IMR-90 (cell line): ENCODE measurements at regions not wholly inside any gene's neighbourhood (a gene's known extent, or its start where the extent isn't known, plus 50 kb on each side); places are given as distances from the start of the nearest gene placed in this dataset.

Source experiments
- ATAC-seq: fragments of 200-7000 bp; cut with Tn5 transposase; 2 replicates; pipeline ENCODE4 v1.9.1; 2020; ENCODE audit warnings: low read depth, mild to moderate bottlenecking, moderate library complexity
- BruUV-seq: library from RNA; stranded (reverse); fragments of 400-500 nt; replicated peaks from 2 replicates; lab custom pipeline; 2021; lab: Mats Ljungman, UMichigan
- CTCF ChIA-PET: fragments of 300-600 bp; formaldehyde crosslinking; extraction: SDS; loops from one replicate; lab custom pipeline; 2021; ENCODE audit warnings: antibody characterized with exemption; lab: Yijun Ruan, JAX
- POLR2A ChIA-PET: fragments of 300-600 bp; sonication (Branson Sonifier 250); formaldehyde crosslinking; loops from one replicate; lab custom pipeline; 2022; ENCODE audit warnings: antibody characterized with exemption; ENCODE audit not compliant: unreplicated experiment; lab: Charles Lee
- DNase-seq: peaks from one replicate; pipeline ENCODE4 v3.0.0; 2013
- H2AFZ ChIP-seq: replicated peaks from 2 replicates; pipeline ENCODE3; 2013; ENCODE audit warnings: low read length, mild to moderate bottlenecking; ENCODE audit not compliant: poor library complexity
- H2AK5ac ChIP-seq: 2 replicates; pipeline ENCODE4 v1.6.1; 2013; ENCODE audit warnings: low read depth, low read length, inconsistent platforms
- H2AK9ac ChIP-seq: replicated peaks from 2 replicates; pipeline ENCODE3; 2013; ENCODE audit warnings: mild to moderate bottlenecking, low read depth, low read length, moderate library complexity; ENCODE audit not compliant: poor library complexity
- H2BK120ac ChIP-seq: 2 replicates; pipeline ENCODE4 v1.6.1; 2013; ENCODE audit warnings: low read depth, low read length, inconsistent platforms
- H2BK15ac ChIP-seq: 3 replicates; pipeline ENCODE4 v1.6.1; 2013; ENCODE audit warnings: low read depth, low read length, inconsistent platforms
- H2BK20ac ChIP-seq: 2 replicates; pipeline ENCODE4 v1.6.1; 2013; ENCODE audit warnings: low read depth, mild to moderate bottlenecking, inconsistent platforms, low read length, moderate library complexity
- H2BK5ac ChIP-seq: 2 replicates; pipeline ENCODE4 v1.6.1; 2013; ENCODE audit warnings: mild to moderate bottlenecking, low read depth, low read length, inconsistent platforms; ENCODE audit not compliant: poor library complexity, severe bottlenecking
- H3K14ac ChIP-seq: replicated peaks from 2 replicates; pipeline ENCODE4 v1.6.1; 2013; ENCODE audit warnings: low read depth, low read length, inconsistent platforms
- H3K18ac ChIP-seq: 2 replicates; pipeline ENCODE4 v1.6.1; 2013; ENCODE audit warnings: low read depth, low read length, control low read depth
- H3K23ac ChIP-seq: 2 replicates; pipeline ENCODE4 v1.6.1; 2013; ENCODE audit warnings: low read depth, low read length, inconsistent platforms
- H3K27ac ChIP-seq: 2 replicates; pipeline ENCODE4 v1.5.1; 2013; ENCODE audit warnings: mild to moderate bottlenecking, control low read depth, low read length; ENCODE audit not compliant: insufficient read depth
- H3K27me3 ChIP-seq: 2 replicates; pipeline ENCODE4 v1.6.1; 2013; ENCODE audit warnings: low read length; ENCODE audit not compliant: control insufficient read depth, insufficient read depth
- H3K36me3 ChIP-seq: 2 replicates; pipeline ENCODE4 v1.6.1; 2013; ENCODE audit warnings: low read length, mixed read lengths; ENCODE audit not compliant: control insufficient read depth, insufficient read depth
- H3K4ac ChIP-seq: 2 replicates; pipeline ENCODE4 v1.6.1; 2013; ENCODE audit warnings: low read depth, low read length, inconsistent platforms
- H3K4me1 ChIP-seq: 2 replicates; pipeline ENCODE4 v1.6.1; 2013; ENCODE audit warnings: low read length, mixed read lengths; ENCODE audit not compliant: control insufficient read depth, insufficient read depth
- H3K4me2 ChIP-seq: 2 replicates; pipeline ENCODE4 v1.6.1; 2013; ENCODE audit warnings: low read depth, mild to moderate bottlenecking, control low read depth, low read length, moderate library complexity
- H3K4me3 ChIP-seq: 2 replicates; pipeline ENCODE4 v1.5.1; 2013; ENCODE audit warnings: low read depth, mild to moderate bottlenecking, control low read depth, low read length, moderate library complexity; ENCODE audit not compliant: insufficient read depth
- H3K56ac ChIP-seq: 2 replicates; pipeline ENCODE4 v1.6.1; 2013; ENCODE audit warnings: low read length, inconsistent platforms; ENCODE audit not compliant: insufficient read depth; ENCODE audit errors: extremely low read depth
- H3K79me1 ChIP-seq, 2 experiments: 2 replicates each; pipeline ENCODE4 v1.6.1; 2013; ENCODE audit warnings: low read length in 2 of 2, inconsistent platforms in 1 of 2, low read depth in 1 of 2
- H3K9ac ChIP-seq: 2 replicates; pipeline ENCODE4 v1.6.1; 2013; ENCODE audit warnings: low read depth, low read length, control low read depth
- H3K9me1 ChIP-seq: 2 replicates; pipeline ENCODE4 v1.6.1; 2013; ENCODE audit warnings: low read length, inconsistent platforms; ENCODE audit not compliant: insufficient read depth
- H3K9me3 ChIP-seq: 2 replicates; pipeline ENCODE4 v1.6.1; 2013; ENCODE audit warnings: low read length; ENCODE audit not compliant: control insufficient read depth, insufficient read depth
- H4K20me1 ChIP-seq: 2 replicates; pipeline ENCODE4 v1.6.1; 2013; ENCODE audit warnings: low read length, inconsistent platforms; ENCODE audit not compliant: insufficient read depth
- H4K5ac ChIP-seq: 2 replicates; pipeline ENCODE4 v1.6.1; 2013; ENCODE audit warnings: mild to moderate bottlenecking, low read depth, low read length, control low read depth
- H4K8ac ChIP-seq, 2 experiments: 2 replicates each; pipeline ENCODE4 v1.6.1; 2013; ENCODE audit warnings: low read depth in 2 of 2, low read length in 2 of 2, control low read depth in 1 of 2, inconsistent platforms in 1 of 2
- H4K91ac ChIP-seq: 2 replicates; pipeline ENCODE4 v1.6.1; 2013; ENCODE audit warnings: low read depth, low read length, inconsistent platforms; ENCODE audit not compliant: insufficient read depth
- BHLHE40 ChIP-seq: fragments of 150-350 bp; IDR thresholded peaks from 2 replicates; pipeline ENCODE4 v1.6.1; 2016; ENCODE audit warnings: mild to moderate bottlenecking, low read depth, low read length
- CEBPB ChIP-seq: IDR thresholded peaks from 2 replicates; pipeline ENCODE4 v1.6.1; 2012; ENCODE audit warnings: low read depth, low read length, improper control_type of control experiment
- CHD1 ChIP-seq: IDR thresholded peaks from 2 replicates; pipeline ENCODE4 v1.6.1; 2012; ENCODE audit warnings: low read depth, low read length, improper control_type of control experiment
- FOS ChIP-seq: fragments of 150-350 bp; IDR thresholded peaks from 2 replicates; pipeline ENCODE4 v1.6.1; 2016; ENCODE audit warnings: low read depth, low read length
- MAFK ChIP-seq: IDR thresholded peaks from 2 replicates; pipeline ENCODE4 v1.6.1; 2012; ENCODE audit warnings: low read depth, low read length, improper control_type of control experiment
- MAZ ChIP-seq: IDR thresholded peaks from 2 replicates; pipeline ENCODE4 v1.6.1; 2012; ENCODE audit warnings: low read depth, mild to moderate bottlenecking, low read length, improper control_type of control experiment, moderate library complexity, borderline replicate concordance
- MXI1 ChIP-seq: IDR thresholded peaks from 2 replicates; pipeline ENCODE4 v1.6.1; 2012; ENCODE audit warnings: low read depth, mild to moderate bottlenecking, low read length, moderate library complexity, borderline replicate concordance
- NFE2L2 ChIP-seq: fragments of 150-350 bp; IDR thresholded peaks from 2 replicates; pipeline ENCODE4 v1.6.1; 2016; ENCODE audit warnings: low read depth, mild to moderate bottlenecking, low read length
- POLR2A ChIP-seq: IDR thresholded peaks from 2 replicates; pipeline ENCODE4 v1.6.1; 2012; ENCODE audit warnings: mild to moderate bottlenecking, low read depth, low read length
- RAD21 ChIP-seq: IDR thresholded peaks from 2 replicates; pipeline ENCODE4 v1.6.1; 2012; ENCODE audit warnings: low read length, improper control_type of control experiment
- RCOR1 ChIP-seq: IDR thresholded peaks from 2 replicates; pipeline ENCODE4 v1.6.1; 2012; ENCODE audit warnings: mild to moderate bottlenecking, low read length, improper control_type of control experiment; ENCODE audit not compliant: insufficient replicate concordance
- RFX5 ChIP-seq: IDR thresholded peaks from 2 replicates; pipeline ENCODE4 v1.8.0; 2012; ENCODE audit warnings: low read depth, mild to moderate bottlenecking, low read length, moderate library complexity
- SMC3 ChIP-seq: fragments of 150-350 bp; IDR thresholded peaks from 2 replicates; pipeline ENCODE4 v1.6.1; 2016; ENCODE audit warnings: low read depth, mild to moderate bottlenecking, antibody characterized with exemption, low read length, moderate library complexity
- WGBS, 2 experiments: methylation state at CpG; one replicate each; pipeline versions ENCODE4 v1.1.5 to v1.1.7; 2013; ENCODE audit warnings: missing lambda C conversion rate in 2 of 2; ENCODE audit not compliant: insufficient read length in 1 of 2; ENCODE audit errors: extremely low coverage in 2 of 2; 5-methylcytosine and 5-hydroxymethylcytosine counted together
- dilution Hi-C: fragments of 300-500 bp; cut with HindIII; formaldehyde crosslinking; loops from one replicate; pipeline ENCODE4 v1.14.3; 2018; ENCODE audit warnings: low sequenced_read_pairs; ENCODE audit not compliant: unreplicated experiment
- in situ Hi-C: fragments of 300-500 bp; cut with MboI; formaldehyde crosslinking; loops from 3 replicates; pipeline ENCODE4 v1.14.3; 2019; ENCODE audit warnings: low sequenced_read_pairs, inconsistent platforms, mixed read lengths
- intact Hi-C: fragments of 100-400 bp; cut with micrococcal nuclease; formaldehyde crosslinking; loops from 2 replicates; pipeline ENCODE4 v1.10.0; 2022
- TF ChIP-seq, protein P1 (sequence below): conservative IDR thresholded peaks from 2 replicates; pipeline ENCODE4 v1.5.1; 2012; ENCODE audit warnings: mild to moderate bottlenecking, low read depth, low read length, improper control_type of control experiment
- TF ChIP-seq, protein P2 (sequence below): fragments of 150-350 bp; IDR thresholded peaks from 2 replicates; pipeline ENCODE4 v1.6.1; 2017; ENCODE audit warnings: mild to moderate bottlenecking, antibody characterized with exemption, low read length, low read depth

DNA sequence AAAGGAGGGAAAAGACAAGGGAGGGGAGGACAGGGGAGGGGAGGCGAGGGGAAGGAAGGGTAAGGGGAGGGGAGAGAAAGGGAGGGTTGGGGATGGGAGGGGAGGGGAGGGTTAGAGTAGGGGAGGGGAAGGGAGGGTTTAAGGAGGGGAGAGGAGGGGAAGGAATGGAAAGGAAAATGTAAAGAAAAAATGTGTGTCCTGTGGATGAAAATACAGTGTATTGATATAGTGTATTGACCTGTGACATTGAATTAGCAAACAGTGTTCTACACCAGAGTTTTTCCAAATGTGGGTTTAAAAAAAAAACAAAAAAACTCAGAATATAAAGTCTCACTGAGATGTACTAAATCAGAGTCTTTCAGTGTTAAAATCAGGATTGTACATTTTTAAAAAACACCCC lies 1279.8 kb upstream of the ADGRL2 start:
- no TSS peak for BruUV-seq
- H3K18ac ChIP-seq: no peak overlapping the region
- no peak overlapping the region for H3K56ac ChIP-seq
- H4K91ac ChIP-seq: no peak overlapping the region
- no peak overlapping the region for H3K4ac ChIP-seq
- H3K79me1 ChIP-seq: no peaks in the 10 kb centered on the region
- H4K8ac ChIP-seq: no peak overlapping the region
- H2BK20ac ChIP-seq: no peak overlapping the region
- no peak overlapping the region for H2AK5ac ChIP-seq
- no peaks in the 10 kb centered on the region for H3K9me1 ChIP-seq
- H3K4me2 ChIP-seq: no peak overlapping the region
- ChIA-PET POLR2A (no interaction called here), CTCF (interaction anchor here (0.7 kb wide), 2 partner anchors 22 to 163 kb away, joined by 4 to 8 read pairs; no protein-coding TSS in a partner anchor)
- no peak overlapping the region for H3K9ac ChIP-seq
- H3K4me1 ChIP-seq: no peaks in the 10 kb centered on the region
- H3K27ac ChIP-seq: no peak overlapping the region
- no peak overlapping the region for H2BK120ac ChIP-seq
- intact Hi-C loops: no loop called here
- H2AK9ac ChIP-seq: no peak overlapping the region
- no peaks in the 10 kb centered on the region for H3K9me3 ChIP-seq
- H2BK5ac ChIP-seq: no peak overlapping the region
- no peak overlapping the region for H2AFZ ChIP-seq
- no peak overlapping the region for H3K14ac ChIP-seq
- H3K36me3 ChIP-seq: no peaks in the 10 kb centered on the region
- no peak overlapping the region for H3K4me3 ChIP-seq
- no peak overlapping the region for H4K5ac ChIP-seq
- no peak overlapping the region for H2BK15ac ChIP-seq
- DNase-seq: no peak
- WGBS, 2 experiments: 80% methylated on average over 1 of the region's 1 CpG; no CpG with 5 or more reads in 1 of the 2 experiments
- in situ Hi-C loops: no loop called here
- no peak overlapping the region for H3K23ac ChIP-seq
- no peaks in the 10 kb centered on the region for H3K27me3 ChIP-seq
- no peak for ATAC-seq
- H4K20me1 ChIP-seq: no peaks in the 10 kb centered on the region
- dilution Hi-C loops: no loop called here
- TF ChIP-seq CHD1 (no peak), FOS (no peak), CEBPB (no peak), POLR2A (no peak), BHLHE40 (no peak), MAZ (no peak), MXI1 (no peak), RCOR1 (no peak), NFE2L2 (no peak), RFX5 (no peak), MAFK (no peak), SMC3 (no peak), RAD21 (no peak)
- TF ChIP-seq, protein P1, sequence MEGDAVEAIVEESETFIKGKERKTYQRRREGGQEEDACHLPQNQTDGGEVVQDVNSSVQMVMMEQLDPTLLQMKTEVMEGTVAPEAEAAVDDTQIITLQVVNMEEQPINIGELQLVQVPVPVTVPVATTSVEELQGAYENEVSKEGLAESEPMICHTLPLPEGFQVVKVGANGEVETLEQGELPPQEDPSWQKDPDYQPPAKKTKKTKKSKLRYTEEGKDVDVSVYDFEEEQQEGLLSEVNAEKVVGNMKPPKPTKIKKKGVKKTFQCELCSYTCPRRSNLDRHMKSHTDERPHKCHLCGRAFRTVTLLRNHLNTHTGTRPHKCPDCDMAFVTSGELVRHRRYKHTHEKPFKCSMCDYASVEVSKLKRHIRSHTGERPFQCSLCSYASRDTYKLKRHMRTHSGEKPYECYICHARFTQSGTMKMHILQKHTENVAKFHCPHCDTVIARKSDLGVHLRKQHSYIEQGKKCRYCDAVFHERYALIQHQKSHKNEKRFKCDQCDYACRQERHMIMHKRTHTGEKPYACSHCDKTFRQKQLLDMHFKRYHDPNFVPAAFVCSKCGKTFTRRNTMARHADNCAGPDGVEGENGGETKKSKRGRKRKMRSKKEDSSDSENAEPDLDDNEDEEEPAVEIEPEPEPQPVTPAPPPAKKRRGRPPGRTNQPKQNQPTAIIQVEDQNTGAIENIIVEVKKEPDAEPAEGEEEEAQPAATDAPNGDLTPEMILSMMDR: no peak
- TF ChIP-seq, protein P2, sequence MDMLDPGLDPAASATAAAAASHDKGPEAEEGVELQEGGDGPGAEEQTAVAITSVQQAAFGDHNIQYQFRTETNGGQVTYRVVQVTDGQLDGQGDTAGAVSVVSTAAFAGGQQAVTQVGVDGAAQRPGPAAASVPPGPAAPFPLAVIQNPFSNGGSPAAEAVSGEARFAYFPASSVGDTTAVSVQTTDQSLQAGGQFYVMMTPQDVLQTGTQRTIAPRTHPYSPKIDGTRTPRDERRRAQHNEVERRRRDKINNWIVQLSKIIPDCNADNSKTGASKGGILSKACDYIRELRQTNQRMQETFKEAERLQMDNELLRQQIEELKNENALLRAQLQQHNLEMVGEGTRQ: no peak
